ENCODE measurements at regions not wholly inside any gene's neighbourhood (a gene's known extent, or its start where the extent isn't known, plus 50 kb on each side); places are given as distances from the start of the nearest gene placed in this dataset.

DNA sequence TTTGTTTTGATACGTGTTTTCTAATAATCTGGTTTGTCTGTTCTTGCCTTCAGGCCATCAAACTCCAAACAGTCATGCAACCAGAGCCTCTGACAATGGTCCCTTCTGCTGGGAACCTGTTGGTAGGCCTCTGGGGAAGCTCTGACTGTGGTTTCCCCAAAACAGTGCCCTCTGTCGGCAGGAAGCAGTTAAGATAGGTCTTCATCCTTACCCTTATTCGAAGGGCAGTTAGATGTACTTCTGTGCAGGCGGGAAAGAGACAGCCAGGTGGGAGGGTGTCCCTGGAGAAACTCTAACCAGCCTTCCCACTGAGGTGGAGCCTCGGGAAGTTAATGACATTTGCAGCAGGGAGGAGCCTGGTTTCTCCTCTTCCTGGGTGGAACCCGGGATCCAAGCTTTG, 81.6 kb upstream of the CHMP2B start:
- H3K4me3 ChIP-seq, result no peak overlapping the region
- TF ChIP-seq EP300 (IDR thresholded peaks at IDR 0.05) (no peak), POLR2A (IDR thresholded peaks at IDR 0.05) (no peak)
- TF ChIP-seq, protein P1, sequence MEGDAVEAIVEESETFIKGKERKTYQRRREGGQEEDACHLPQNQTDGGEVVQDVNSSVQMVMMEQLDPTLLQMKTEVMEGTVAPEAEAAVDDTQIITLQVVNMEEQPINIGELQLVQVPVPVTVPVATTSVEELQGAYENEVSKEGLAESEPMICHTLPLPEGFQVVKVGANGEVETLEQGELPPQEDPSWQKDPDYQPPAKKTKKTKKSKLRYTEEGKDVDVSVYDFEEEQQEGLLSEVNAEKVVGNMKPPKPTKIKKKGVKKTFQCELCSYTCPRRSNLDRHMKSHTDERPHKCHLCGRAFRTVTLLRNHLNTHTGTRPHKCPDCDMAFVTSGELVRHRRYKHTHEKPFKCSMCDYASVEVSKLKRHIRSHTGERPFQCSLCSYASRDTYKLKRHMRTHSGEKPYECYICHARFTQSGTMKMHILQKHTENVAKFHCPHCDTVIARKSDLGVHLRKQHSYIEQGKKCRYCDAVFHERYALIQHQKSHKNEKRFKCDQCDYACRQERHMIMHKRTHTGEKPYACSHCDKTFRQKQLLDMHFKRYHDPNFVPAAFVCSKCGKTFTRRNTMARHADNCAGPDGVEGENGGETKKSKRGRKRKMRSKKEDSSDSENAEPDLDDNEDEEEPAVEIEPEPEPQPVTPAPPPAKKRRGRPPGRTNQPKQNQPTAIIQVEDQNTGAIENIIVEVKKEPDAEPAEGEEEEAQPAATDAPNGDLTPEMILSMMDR (IDR thresholded peaks at IDR 0.05), result no peak
- H3K9me3 ChIP-seq, result peaks cover 0 to 22% (median 3%) of the 10 kb centered on the region in 4 donors
- whole genome bisulfite sequencing, 2 donors, result 51 to 67% methylated on average over 6 of the region's 6 CpGs
- peaks cover 0 to 12% (median 0%) of the 10 kb centered on the region in 3 donors for H3K36me3 ChIP-seq
- DNase-seq (ENCODE audit: low spot score in 2 of 2), result no peak
- H3K27me3 ChIP-seq, result no peaks in the 10 kb centered on the region
- H3K4me1 ChIP-seq, result no peaks in the 10 kb centered on the region
- no peak overlapping the region for H3K27ac ChIP-seq

DNA sequence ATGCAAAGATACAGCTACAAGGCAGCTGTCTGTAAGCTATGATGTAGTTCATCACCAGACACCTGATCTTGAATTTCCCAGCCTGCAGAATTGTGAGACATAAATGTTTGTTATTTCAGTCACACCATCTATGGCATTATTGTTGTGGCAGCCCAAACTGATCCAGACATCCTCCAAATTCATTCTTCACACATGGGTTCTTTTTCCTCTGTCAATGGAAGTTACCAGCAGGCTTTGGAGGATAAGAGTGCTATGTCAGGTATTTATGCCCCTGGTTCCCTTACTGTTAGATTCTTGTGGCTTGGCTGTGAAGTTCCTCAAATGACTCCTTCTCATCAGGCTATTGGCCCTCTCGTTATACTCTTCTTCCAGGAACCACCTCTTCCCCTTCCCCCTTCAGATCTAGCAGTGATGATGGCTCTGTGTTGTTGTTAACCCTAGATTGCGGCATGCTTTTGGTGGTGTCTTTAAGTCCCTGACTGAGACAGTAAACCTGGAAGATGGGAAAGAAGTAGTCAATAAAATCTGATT, 91.0 kb upstream of the CHMP2B start:
- 69 to 70% methylated on average over 2 of the region's 2 CpGs for WGBS, 2 donors
- peaks cover 0 to 2% of the 10 kb centered on the region in 2 donors for H3K27me3 ChIP-seq
- TF ChIP-seq POLR2A (IDR thresholded peaks at IDR 0.05) (no peak), EP300 (IDR thresholded peaks at IDR 0.05) (no peak)
- TF ChIP-seq, protein P1 (IDR thresholded peaks at IDR 0.05), result no peak

DNA sequence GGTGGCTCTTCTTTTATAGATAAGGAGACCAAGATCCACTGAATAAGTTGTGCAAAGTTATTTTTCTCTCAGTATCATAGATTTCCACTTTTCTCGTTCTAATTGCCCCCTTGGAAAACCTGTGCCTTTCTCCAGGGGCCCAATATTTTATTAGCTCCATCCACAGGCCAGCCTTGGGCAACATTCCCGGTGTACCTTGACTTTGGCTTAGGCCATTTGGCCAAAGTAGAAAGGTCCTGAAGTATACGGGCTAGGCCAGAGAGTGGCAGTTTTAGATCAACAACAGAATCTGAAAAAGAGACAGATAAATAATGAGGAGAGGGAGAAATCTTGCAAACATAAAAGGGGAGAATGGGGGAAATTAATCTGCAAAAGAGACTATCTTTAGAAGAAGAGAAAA, 91.7 kb upstream of the CHMP2B start:
- H3K4me1 ChIP-seq, result no peaks in the 10 kb centered on the region
- H3K36me3 ChIP-seq, result peaks cover 0 to 4% (median 0%) of the 10 kb centered on the region in 3 donors
- H3K9me3 ChIP-seq, result peaks cover 0 to 4% (median 0%) of the 10 kb centered on the region in 4 donors
- H3K4me3 ChIP-seq, result no peak overlapping the region
- no peak overlapping the region for H3K27ac ChIP-seq
- no peak for DNase-seq (ENCODE audit: low spot score in 2 of 2)
- TF ChIP-seq EP300 (IDR thresholded peaks at IDR 0.05), result no peak
- no peak for TF ChIP-seq POLR2A (IDR thresholded peaks at IDR 0.05)
- TF ChIP-seq, protein P1 (IDR thresholded peaks at IDR 0.05), result no peak
- 81 to 95% methylated on average over 3 of the region's 3 CpGs for WGBS, 2 donors
- peaks cover 0 to 2% of the 10 kb centered on the region in 2 donors for H3K27me3 ChIP-seq

More for the DNA sequence above, 91.0 kb upstream of the CHMP2B start:
- Histone ChIP-seq H3K27ac (no peak overlapping the region), H3K9me3 (peaks cover 0 to 11% (median 0%) of the 10 kb centered on the region in 4 donors), H3K4me3 (no peak overlapping the region), H3K4me1 (no peaks in the 10 kb centered on the region), H3K36me3 (peaks cover 0 to 12% (median 0%) of the 10 kb centered on the region in 3 donors)
- no peak for DNase-seq (ENCODE audit: low spot score in 2 of 2)

DNA sequence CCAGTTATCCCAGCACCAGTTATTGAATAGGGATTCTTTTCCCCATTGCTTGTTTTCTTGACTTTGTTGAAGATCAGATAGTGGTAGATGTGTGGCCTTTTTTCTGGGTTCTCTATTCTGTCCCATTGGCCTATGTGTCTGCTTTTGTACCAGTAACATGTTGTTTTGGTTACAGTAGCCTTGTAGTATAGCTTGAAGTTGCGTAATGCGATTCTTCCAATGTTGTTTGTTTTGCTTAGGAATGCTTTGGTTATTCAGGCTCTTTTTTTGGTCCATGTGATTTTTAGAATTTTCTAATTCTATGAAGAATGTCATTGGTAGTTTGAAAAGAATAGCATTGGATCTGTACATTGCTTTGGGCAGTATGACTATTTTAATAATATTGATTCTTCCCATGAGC, 94.3 kb upstream of the CHMP2B start:
- WGBS, 2 donors, result 96 to 100% methylated on average over 2 of the region's 2 CpGs

DNA sequence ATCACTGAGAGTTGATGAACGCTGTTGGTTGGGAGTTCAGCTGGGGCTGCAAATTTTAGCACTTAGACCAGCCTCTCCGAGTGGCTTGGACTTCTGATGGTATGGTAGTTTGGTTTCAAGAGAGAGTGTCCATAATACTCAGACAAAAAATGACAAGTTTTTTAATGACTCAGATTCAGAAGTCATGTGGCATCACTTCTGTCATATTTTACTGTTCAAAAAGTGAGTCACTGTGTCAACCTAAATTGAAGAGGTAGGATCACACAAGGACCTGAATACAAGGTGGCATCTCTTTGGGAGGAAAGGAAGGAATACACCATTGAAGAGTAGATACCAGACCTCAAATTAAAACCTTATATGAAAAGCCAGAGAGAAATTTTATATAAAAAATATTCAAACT, 99.1 kb upstream of the CHMP2B start:
- Histone ChIP-seq H3K27ac (no peak overlapping the region), H3K27me3 (no peaks in the 10 kb centered on the region), H3K4me1 (no peaks in the 10 kb centered on the region), H3K36me3 (no peaks in the 10 kb centered on the region), H3K9me3 (no peaks in the 10 kb centered on the region), H3K4me3 (no peak overlapping the region)
- no peak for TF ChIP-seq EP300 (IDR thresholded peaks at IDR 0.05)
- TF ChIP-seq POLR2A (IDR thresholded peaks at IDR 0.05), result no peak
- TF ChIP-seq, protein P1 (IDR thresholded peaks at IDR 0.05), result no peak
- WGBS, 2 donors, result 90 to 92% methylated on average over 2 of the region's 2 CpGs
- DNase-seq (ENCODE audit: low spot score in 2 of 2), result no peak

More for the DNA sequence above, 94.3 kb upstream of the CHMP2B start:
- TF ChIP-seq, protein P1 (IDR thresholded peaks at IDR 0.05), result no peak
- TF ChIP-seq POLR2A (IDR thresholded peaks at IDR 0.05) (no peak), EP300 (IDR thresholded peaks at IDR 0.05) (no peak)
- no peaks in the 10 kb centered on the region for H3K36me3 ChIP-seq
- peaks cover 0 to 2% of the 10 kb centered on the region in 2 donors for H3K27me3 ChIP-seq
- H3K4me3 ChIP-seq, result no peak overlapping the region
- no peaks in the 10 kb centered on the region for H3K4me1 ChIP-seq
- no peak overlapping the region for H3K27ac ChIP-seq
- DNase-seq (ENCODE audit: low spot score in 2 of 2), result no peak
- no peaks in the 10 kb centered on the region for H3K9me3 ChIP-seq

Data from tibial nerve (tissue), 4 donors.